ENCODE measurements at regions not wholly inside any gene's neighbourhood (a gene's known extent, or its start where the extent isn't known, plus 50 kb on each side); places are given as distances from the start of the nearest gene placed in this dataset.

GRCh38 chr12:92336641-92337040, 191.0 kb upstream of the BTG1 start:
- no peak for TF ChIP-seq CTCF (conservative IDR thresholded peaks at IDR 0.05; ENCODE audit: low read length)
- no peak for TF ChIP-seq EZH2phosphoT487 (IDR thresholded peaks at IDR 0.05; ENCODE audit: borderline replicate concordance, low read depth, low read length)

Data from OCI-LY7 (cell line).